ENCODE measurements at regions not wholly inside any gene's neighbourhood (a gene's known extent, or its start where the extent isn't known, plus 50 kb on each side); places are given as distances from the start of the nearest gene placed in this dataset.

DNA sequence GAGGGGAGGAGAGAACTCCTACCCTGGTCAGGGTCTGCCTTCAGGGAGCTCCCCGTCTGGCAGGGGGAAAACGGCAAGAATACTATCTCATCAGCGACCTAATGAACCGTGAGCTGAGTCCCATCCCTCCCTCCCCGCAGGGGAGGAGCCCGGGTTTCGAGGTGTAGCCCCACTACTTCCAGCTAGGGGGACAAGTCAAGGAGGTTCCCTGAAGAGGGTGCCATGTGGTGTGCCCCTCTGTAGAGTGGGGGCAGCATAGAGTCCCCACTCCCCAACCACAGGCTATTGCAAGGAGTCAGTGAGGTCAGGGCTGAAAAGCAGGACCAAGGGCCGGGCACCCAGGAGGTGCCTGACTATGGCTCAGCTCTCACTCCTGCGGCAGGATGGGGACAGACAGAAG is 50.9 kb upstream of the RXRA start:
- Histone ChIP-seq H3K23ac (ENCODE audit: low read depth, low read length) (no peak overlapping the region), H3K4ac (ENCODE audit: low read depth, low read length) (no peak overlapping the region), H3K9me3 (ENCODE audit: control insufficient read depth, insufficient read depth, low read length) (peaks cover 7% of the 10 kb centered on the region), H2AK9ac (replicated peaks; ENCODE audit: low read depth, low read length, poor library complexity) (no peak overlapping the region), H3K9ac (ENCODE audit: low read depth, low read length) (no peak overlapping the region), H3K56ac (ENCODE audit: extremely low read depth, insufficient read depth, low read length) (no peak overlapping the region), H3K9me1 (ENCODE audit: insufficient read depth, low read length) (no peaks in the 10 kb centered on the region), H3K4me1 (ENCODE audit: control insufficient read depth, insufficient read depth, low read length) (no peaks in the 10 kb centered on the region), H4K20me1 (ENCODE audit: insufficient read depth, low read length) (no peaks in the 10 kb centered on the region), H4K91ac (ENCODE audit: insufficient read depth, low read depth, low read length) (no peak overlapping the region), H2BK5ac (ENCODE audit: low read depth, low read length, poor library complexity, severe bottlenecking) (no peak overlapping the region), H2BK15ac (ENCODE audit: low read depth, low read length) (no peak overlapping the region), H2AFZ (replicated peaks; ENCODE audit: low read length, poor library complexity) (no peak overlapping the region), H3K18ac (ENCODE audit: low read depth, low read length) (no peak overlapping the region), H3K27me3 (ENCODE audit: control insufficient read depth, insufficient read depth, low read length) (peaks cover 56% of the 10 kb centered on the region), H4K5ac (ENCODE audit: low read depth, low read length) (no peak overlapping the region), H3K4me2 (ENCODE audit: low read depth, low read length) (no peak overlapping the region), H3K79me1 (ENCODE audit: low read depth in 1 of 2, low read length in 2 of 2) (no peaks in the 10 kb centered on the region), H2BK120ac (ENCODE audit: low read depth, low read length) (no peak overlapping the region), H3K4me3 (ENCODE audit: insufficient read depth, low read depth, low read length) (no peak overlapping the region), H3K27ac (ENCODE audit: insufficient read depth, low read length) (no peak overlapping the region), H3K14ac (replicated peaks; ENCODE audit: low read depth, low read length) (no peak overlapping the region), H2AK5ac (ENCODE audit: low read depth, low read length) (no peak overlapping the region), H2BK20ac (ENCODE audit: low read depth, low read length) (no peak overlapping the region), H3K36me3 (ENCODE audit: control insufficient read depth, insufficient read depth, low read length) (no peaks in the 10 kb centered on the region), H4K8ac (ENCODE audit: low read depth in 2 of 2, low read length in 2 of 2) (no peak overlapping the region)
- dilution Hi-C loops (cut with HindIII; ENCODE audit: low sequenced_read_pairs, unreplicated experiment): no loop called here
- ChIA-PET CTCF (no interaction called here), POLR2A (ENCODE audit: unreplicated experiment) (no interaction called here)
- TF ChIP-seq, protein P1, sequence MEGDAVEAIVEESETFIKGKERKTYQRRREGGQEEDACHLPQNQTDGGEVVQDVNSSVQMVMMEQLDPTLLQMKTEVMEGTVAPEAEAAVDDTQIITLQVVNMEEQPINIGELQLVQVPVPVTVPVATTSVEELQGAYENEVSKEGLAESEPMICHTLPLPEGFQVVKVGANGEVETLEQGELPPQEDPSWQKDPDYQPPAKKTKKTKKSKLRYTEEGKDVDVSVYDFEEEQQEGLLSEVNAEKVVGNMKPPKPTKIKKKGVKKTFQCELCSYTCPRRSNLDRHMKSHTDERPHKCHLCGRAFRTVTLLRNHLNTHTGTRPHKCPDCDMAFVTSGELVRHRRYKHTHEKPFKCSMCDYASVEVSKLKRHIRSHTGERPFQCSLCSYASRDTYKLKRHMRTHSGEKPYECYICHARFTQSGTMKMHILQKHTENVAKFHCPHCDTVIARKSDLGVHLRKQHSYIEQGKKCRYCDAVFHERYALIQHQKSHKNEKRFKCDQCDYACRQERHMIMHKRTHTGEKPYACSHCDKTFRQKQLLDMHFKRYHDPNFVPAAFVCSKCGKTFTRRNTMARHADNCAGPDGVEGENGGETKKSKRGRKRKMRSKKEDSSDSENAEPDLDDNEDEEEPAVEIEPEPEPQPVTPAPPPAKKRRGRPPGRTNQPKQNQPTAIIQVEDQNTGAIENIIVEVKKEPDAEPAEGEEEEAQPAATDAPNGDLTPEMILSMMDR (conservative IDR thresholded peaks at IDR 0.05; ENCODE audit: low read depth, low read length): peak; percentile 11; the same call in 1 of the 2 replicates
- TF ChIP-seq, protein P2, sequence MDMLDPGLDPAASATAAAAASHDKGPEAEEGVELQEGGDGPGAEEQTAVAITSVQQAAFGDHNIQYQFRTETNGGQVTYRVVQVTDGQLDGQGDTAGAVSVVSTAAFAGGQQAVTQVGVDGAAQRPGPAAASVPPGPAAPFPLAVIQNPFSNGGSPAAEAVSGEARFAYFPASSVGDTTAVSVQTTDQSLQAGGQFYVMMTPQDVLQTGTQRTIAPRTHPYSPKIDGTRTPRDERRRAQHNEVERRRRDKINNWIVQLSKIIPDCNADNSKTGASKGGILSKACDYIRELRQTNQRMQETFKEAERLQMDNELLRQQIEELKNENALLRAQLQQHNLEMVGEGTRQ (IDR thresholded peaks at IDR 0.05; ENCODE audit: low read depth, low read length): no peak
- in situ Hi-C loops (cut with MboI; ENCODE audit: low sequenced_read_pairs): no loop called here
- DNase-seq (no peak), ATAC-seq (ENCODE audit: low read depth) (no peak)
- intact Hi-C loops (cut with micrococcal nuclease): no loop called here
- BruUV-seq (replicated peaks): no TSS peak
- 40% methylated on average over 1 of the region's 9 CpGs; no CpG with 5 or more reads in 1 of the 2 experiments for WGBS, 2 experiments (ENCODE audit: extremely low coverage in 2 of 2, insufficient read length in 1 of 2)
